Right lobe of liver (tissue), 6 donors: ENCODE measurements at regions not wholly inside any gene's neighbourhood (a gene's known extent, or its start where the extent isn't known, plus 50 kb on each side); places are given as distances from the start of the nearest gene placed in this dataset.

Source experiments
- ATAC-seq, 4 donors: fragments of 200-7000 bp; cut with Tn5 transposase; one replicate each; pipeline ENCODE4 v1.9.1; 2020; ENCODE audit warnings: mild to moderate bottlenecking in 4 of 4, moderate library complexity in 4 of 4
- DNase-seq, 3 donors: peaks; one replicate each; pipeline ENCODE4 v3.0.0-alpha.2; 2020
- H3K27ac ChIP-seq, 3 donors: fragments of 200-600 bp; one replicate each; pipeline ENCODE4 v1.8.0; 2022
- H3K27me3 ChIP-seq, 2 donors: fragments of 200-600 bp; one replicate each; pipeline ENCODE4 v1.8.0; 2022
- H3K36me3 ChIP-seq, 4 donors: fragments of 200-600 bp; sonication (generic) in 1 of 4; one replicate each; pipeline versions ENCODE4 v1.5.1 to v1.8.0; 2017 to 2022; ENCODE audit warnings: control low read depth in 1 of 4
- H3K4me1 ChIP-seq, 4 donors: fragments of 200-600 bp; sonication (generic) in 1 of 4; one replicate each; pipeline versions ENCODE4 v1.5.1 to v1.8.0; 2017 to 2022; ENCODE audit warnings: control low read depth in 1 of 4
- H3K4me3 ChIP-seq, 3 donors: fragments of 200-600 bp; one replicate each; pipeline ENCODE4 v1.8.0; 2022
- H3K9me3 ChIP-seq, 4 donors: fragments of 200-600 bp; sonication (generic) in 1 of 4; one replicate each; pipeline versions ENCODE4 v1.5.1 to v1.8.0; 2017 to 2022; ENCODE audit warnings: control low read depth in 1 of 4
- POLR2A ChIP-seq: fragments of 450-650 bp; IDR thresholded peaks from one replicate; pipeline ENCODE4 v1.6.1; 2017; ENCODE audit warnings: antibody characterized with exemption, mild to moderate bottlenecking
- WGBS: methylation state at CpG from one replicate; pipeline ENCODE4 v1.1.6; 2018; ENCODE audit warnings: low coverage, low lambda C conversion rate; ENCODE audit not compliant: insufficient coverage; ENCODE audit errors: missing lambda C conversion rate; 5-methylcytosine and 5-hydroxymethylcytosine counted together
- intact Hi-C, 2 donors: fragments of 100-400 bp; cut with DNase I; formaldehyde crosslinking; loops; one replicate each; pipeline versions ENCODE4 v1.11.2 to v1.14.1; 2022
- TF ChIP-seq, protein P1 (sequence below), 4 donors: fragments of 200-600 bp in 3 of 4; fragments of 450-650 bp in 1 of 4; IDR thresholded peaks; one replicate each; pipeline versions ENCODE4 v1.5.1 to v1.8.0; 2016 to 2022; ENCODE audit warnings: antibody characterized with exemption in 4 of 4, mild to moderate bottlenecking in 2 of 4
- donor health status: DM: no; HTN: yes; CAD: no.
- donor health status: DM: no; HTN: no; CAD: no.
- donor health status: DM: no; HTN: no; CAD: no.
- donor health status: DM: no; HTN: yes; CAD: no.
- donor health status: DM: no; HTN: yes; CAD: no.

DNA sequence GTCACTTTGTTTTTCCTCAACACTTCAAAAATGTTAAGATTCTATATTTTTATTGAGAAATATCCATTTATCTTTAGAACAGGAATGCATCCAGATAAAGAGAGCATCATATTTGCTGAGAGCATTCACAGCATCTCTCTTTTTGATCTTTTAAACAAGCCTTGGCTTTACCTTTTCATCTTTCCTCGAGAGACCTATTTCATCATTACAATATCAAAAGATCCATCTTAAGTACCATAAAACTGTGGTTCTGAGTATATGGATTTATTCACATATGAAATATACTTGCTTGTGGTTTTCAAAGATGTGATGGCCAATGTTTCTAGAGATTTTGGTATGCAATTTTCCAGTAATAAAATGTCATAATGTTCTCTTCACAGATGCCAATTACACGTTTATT lies 1140.9 kb downstream of the GATA3 start:
- H3K4me1 ChIP-seq = no peaks in the 10 kb centered on the region
- no peaks in the 10 kb centered on the region for H3K36me3 ChIP-seq
- ATAC-seq (no peak), DNase-seq (no peak)
- H3K4me3 ChIP-seq = no peak overlapping the region
- H3K9me3 ChIP-seq = no peaks in the 10 kb centered on the region
- intact Hi-C loops = no loop called here
- 19% methylated on average over 2 of the region's 2 CpGs for WGBS
- H3K27me3 ChIP-seq = peaks cover 0 to 4% of the 10 kb centered on the region in 2 donors
- no peak for TF ChIP-seq POLR2A
- TF ChIP-seq, protein P1, sequence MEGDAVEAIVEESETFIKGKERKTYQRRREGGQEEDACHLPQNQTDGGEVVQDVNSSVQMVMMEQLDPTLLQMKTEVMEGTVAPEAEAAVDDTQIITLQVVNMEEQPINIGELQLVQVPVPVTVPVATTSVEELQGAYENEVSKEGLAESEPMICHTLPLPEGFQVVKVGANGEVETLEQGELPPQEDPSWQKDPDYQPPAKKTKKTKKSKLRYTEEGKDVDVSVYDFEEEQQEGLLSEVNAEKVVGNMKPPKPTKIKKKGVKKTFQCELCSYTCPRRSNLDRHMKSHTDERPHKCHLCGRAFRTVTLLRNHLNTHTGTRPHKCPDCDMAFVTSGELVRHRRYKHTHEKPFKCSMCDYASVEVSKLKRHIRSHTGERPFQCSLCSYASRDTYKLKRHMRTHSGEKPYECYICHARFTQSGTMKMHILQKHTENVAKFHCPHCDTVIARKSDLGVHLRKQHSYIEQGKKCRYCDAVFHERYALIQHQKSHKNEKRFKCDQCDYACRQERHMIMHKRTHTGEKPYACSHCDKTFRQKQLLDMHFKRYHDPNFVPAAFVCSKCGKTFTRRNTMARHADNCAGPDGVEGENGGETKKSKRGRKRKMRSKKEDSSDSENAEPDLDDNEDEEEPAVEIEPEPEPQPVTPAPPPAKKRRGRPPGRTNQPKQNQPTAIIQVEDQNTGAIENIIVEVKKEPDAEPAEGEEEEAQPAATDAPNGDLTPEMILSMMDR (IDR thresholded peaks at IDR 0.05) = no peak
- no peak overlapping the region for H3K27ac ChIP-seq

DNA sequence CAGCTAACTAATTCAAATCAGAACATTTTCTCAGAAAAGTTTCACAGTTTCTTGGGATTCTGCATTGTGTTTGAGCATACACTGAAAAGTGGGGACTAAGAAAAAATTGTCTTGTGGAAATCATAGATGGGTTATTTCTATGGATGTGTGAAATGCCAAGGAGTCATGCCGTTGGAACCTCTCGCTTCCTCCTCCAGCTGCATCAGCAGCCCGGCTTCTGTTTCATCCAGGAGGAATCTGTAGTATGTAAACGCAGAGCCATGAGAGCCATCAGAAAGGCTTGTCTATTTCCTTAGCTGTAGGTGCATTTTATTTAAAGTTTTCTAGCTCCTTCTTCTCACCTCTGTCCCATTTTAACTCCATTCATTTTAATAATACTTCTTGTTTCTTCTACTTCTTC lies 1144.1 kb downstream of the GATA3 start:
- no peaks in the 10 kb centered on the region for H3K36me3 ChIP-seq

DNA sequence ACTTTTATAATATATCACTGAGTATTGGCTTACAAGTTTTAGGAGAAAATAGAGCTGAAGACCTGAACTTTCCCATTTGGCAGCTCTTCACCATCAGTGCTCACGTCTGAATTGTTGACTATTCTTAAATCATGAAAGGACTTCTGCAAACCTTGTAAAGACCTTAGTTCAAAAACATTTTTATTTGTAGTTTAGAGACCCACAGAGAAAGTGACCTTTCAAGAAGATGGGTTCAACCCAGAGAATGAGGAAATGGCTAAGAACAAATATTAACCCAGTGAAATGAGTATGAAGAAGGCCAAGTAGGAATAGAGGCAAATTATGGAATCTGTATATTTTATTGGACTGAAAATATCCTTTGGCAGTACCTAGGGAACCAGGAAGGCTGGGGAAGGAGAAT lies 1151.1 kb downstream of the GATA3 start:
- Histone ChIP-seq H3K36me3 (no peaks in the 10 kb centered on the region), H3K27me3 (no peaks in the 10 kb centered on the region), H3K4me3 (no peak overlapping the region), H3K9me3 (peaks cover 0 to 3% (median 0%) of the 10 kb centered on the region in 4 donors), H3K4me1 (no peaks in the 10 kb centered on the region), H3K27ac (no peak overlapping the region)
- no peak for DNase-seq
- TF ChIP-seq POLR2A = no peak
- TF ChIP-seq, protein P1 (IDR thresholded peaks at IDR 0.05) = no peak
- ATAC-seq = no peak
- 20% methylated on average over 1 of the region's 1 CpG for WGBS
- intact Hi-C loops = no loop called here

More for the DNA sequence above, 1144.1 kb downstream of the GATA3 start:
- WGBS = 29% methylated on average over 4 of the region's 4 CpGs
- ATAC-seq (no peak), DNase-seq (no peak)
- Histone ChIP-seq H3K27ac (no peak overlapping the region), H3K4me3 (no peak overlapping the region), H3K4me1 (no peaks in the 10 kb centered on the region), H3K9me3 (peaks cover 0 to 3% (median 0%) of the 10 kb centered on the region in 4 donors), H3K27me3 (no peaks in the 10 kb centered on the region)
- TF ChIP-seq, protein P1 (IDR thresholded peaks at IDR 0.05) = no peak
- TF ChIP-seq POLR2A = no peak
- intact Hi-C loops = no loop called here

DNA sequence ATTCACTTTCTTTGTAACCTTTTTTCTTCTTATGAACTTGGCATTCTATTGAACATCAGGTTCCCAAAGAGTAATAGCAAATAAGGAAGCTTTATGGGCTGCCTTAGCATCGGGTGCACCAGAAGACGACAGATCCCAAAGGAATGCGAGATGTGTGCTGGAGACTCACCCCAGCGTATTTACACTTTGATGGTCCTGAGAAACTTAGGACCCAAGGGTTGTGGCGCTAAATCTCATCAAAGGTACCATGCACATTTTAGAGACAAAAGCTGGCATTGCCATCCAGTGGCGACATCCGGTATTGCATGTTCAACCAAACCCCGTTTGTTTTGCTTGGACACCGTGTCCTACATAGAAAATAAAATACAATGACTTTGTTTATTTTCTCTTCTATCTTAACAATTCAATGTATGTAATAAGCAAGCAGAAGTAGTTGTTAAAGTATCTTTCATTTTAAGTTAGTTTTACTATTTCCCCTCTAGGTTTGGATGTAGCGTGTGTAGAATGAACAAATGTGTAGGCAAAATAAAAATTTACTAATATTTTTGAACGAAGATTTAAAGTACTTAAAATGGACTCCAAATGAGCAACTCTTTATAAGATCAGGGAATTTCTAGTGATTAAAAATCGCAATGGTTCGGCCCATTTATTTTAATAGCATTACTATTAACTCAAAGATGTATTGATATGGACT lies 1154.8 kb downstream of the GATA3 start:
- DNase-seq (peak in 2 of 3 donors; percentile 54 to 66), ATAC-seq (peak; percentile 76 to 87 (median 84))
- Histone ChIP-seq H3K27ac (no peak overlapping the region), H3K4me1 (no peaks in the 10 kb centered on the region), H3K9me3 (no peaks in the 10 kb centered on the region), H3K36me3 (no peaks in the 10 kb centered on the region), H3K27me3 (no peaks in the 10 kb centered on the region), H3K4me3 (no peak overlapping the region)
- WGBS = 12% methylated on average over 13 of the region's 13 CpGs
- TF ChIP-seq POLR2A = no peak
- TF ChIP-seq, protein P1 (IDR thresholded peaks at IDR 0.05) = peak; percentile 74 to 93 (median 88)
- intact Hi-C loops = no loop called here
